ENCODE measurements at regions not wholly inside any gene's neighbourhood (a gene's known extent, or its start where the extent isn't known, plus 50 kb on each side); places are given as distances from the start of the nearest gene placed in this dataset.

DNA sequence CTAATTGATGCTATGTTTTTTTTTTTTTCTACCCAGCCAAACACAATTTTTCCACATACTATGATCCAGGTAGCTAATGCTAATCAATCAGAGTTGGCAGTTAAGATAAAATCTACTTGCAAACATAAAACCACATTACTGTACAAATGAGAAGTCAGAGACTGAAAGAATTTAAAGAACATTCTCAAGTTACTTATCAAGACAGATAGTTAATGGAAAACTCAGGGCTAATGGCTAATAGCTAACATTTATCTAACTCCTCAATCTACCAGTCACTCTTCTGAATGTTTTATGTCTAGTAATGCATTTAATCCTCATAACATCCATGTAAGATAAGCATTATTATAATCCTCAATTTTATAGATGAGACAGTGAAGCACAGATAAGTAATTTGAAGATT, 537.6 kb upstream of the SETBP1 start:
- H3K27ac ChIP-seq = no peak overlapping the region
- no peak for TF ChIP-seq ZFX (IDR thresholded peaks at IDR 0.05)
- TF ChIP-seq, protein P1, sequence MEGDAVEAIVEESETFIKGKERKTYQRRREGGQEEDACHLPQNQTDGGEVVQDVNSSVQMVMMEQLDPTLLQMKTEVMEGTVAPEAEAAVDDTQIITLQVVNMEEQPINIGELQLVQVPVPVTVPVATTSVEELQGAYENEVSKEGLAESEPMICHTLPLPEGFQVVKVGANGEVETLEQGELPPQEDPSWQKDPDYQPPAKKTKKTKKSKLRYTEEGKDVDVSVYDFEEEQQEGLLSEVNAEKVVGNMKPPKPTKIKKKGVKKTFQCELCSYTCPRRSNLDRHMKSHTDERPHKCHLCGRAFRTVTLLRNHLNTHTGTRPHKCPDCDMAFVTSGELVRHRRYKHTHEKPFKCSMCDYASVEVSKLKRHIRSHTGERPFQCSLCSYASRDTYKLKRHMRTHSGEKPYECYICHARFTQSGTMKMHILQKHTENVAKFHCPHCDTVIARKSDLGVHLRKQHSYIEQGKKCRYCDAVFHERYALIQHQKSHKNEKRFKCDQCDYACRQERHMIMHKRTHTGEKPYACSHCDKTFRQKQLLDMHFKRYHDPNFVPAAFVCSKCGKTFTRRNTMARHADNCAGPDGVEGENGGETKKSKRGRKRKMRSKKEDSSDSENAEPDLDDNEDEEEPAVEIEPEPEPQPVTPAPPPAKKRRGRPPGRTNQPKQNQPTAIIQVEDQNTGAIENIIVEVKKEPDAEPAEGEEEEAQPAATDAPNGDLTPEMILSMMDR (conservative IDR thresholded peaks at IDR 0.05) = no peak

- no peak for TF ChIP-seq ZFX (IDR thresholded peaks at IDR 0.05)
- TF ChIP-seq, protein P1 (conservative IDR thresholded peaks at IDR 0.05) = no peak
- no peak overlapping the region for H3K27ac ChIP-seq
Observed at GRCh38 chr18:44149706-44150105, 531.0 kb upstream of the SETBP1 start.

GRCh38 chr18:44153981-44154380, 526.7 kb upstream of the SETBP1 start:
- TF ChIP-seq, protein P1 (conservative IDR thresholded peaks at IDR 0.05) = no peak
- TF ChIP-seq ZFX (IDR thresholded peaks at IDR 0.05) = no peak
- no peak overlapping the region for H3K27ac ChIP-seq

DNA sequence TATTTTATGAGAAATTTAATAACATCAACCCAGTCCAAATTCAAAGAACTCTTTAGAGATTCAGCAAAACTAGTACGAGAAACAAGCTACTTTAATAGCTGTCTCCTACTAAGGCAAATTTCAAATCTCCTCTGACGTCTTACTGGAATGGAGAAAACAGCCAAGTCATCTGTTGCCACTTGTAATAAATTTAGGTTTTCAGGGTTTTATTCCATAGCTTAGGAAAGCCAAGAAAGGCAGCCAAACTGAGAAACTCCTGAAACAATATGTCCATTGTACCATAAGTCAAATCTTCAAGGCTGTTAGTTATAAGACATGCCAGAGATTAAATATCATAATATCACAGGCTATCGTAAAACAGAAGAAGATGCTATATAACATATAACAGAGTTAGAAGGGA, 524.6 kb upstream of the SETBP1 start:
- TF ChIP-seq ZFX (IDR thresholded peaks at IDR 0.05) = no peak
- TF ChIP-seq, protein P1 (conservative IDR thresholded peaks at IDR 0.05) = no peak
- H3K27ac ChIP-seq = no peak overlapping the region

GRCh38 chr18:44156776-44157335, 523.8 kb upstream of the SETBP1 start:
- no peak overlapping the region for H3K27ac ChIP-seq
- TF ChIP-seq, protein P1 (conservative IDR thresholded peaks at IDR 0.05) = no peak
- no peak for TF ChIP-seq ZFX (IDR thresholded peaks at IDR 0.05)

DNA sequence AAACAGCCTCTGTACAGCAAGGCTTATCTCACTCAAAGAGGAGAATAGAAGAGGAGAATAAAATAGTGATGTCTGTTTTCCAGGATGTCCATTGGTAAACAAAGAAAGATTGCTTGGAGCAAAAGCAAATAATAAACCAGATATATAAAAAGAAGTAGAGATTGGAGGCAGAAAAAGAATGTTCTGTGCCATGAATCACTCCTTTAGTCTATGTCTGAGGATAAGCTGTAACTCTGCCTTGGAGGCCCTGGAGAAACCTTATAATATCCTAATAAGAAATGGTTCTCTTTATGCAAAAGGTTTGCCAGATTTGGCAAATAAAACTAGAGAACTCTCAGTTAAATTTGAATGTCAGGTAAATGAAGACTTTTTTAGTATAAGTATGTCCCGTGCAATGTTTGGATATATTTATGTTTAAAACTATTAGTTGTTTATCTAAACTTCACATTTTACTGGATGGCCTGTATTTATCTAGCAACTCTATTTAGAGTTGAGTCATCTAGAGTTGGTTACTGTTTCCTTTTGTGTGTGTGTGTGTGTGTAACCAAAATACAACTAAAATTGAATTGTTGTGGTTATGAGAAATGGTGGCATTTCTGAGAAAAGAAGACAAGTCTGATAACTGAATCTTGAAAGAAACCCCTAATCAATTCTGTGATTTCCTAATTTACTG, 510.3 kb upstream of the SETBP1 start:
- no peak for TF ChIP-seq ZFX (IDR thresholded peaks at IDR 0.05)
- TF ChIP-seq, protein P1 (conservative IDR thresholded peaks at IDR 0.05) = no peak
- H3K27ac ChIP-seq = no peak overlapping the region

- no peak overlapping the region for H3K27ac ChIP-seq
- TF ChIP-seq, protein P1 (conservative IDR thresholded peaks at IDR 0.05) = no peak
- no peak for TF ChIP-seq ZFX (IDR thresholded peaks at IDR 0.05)
Observed at GRCh38 chr18:44171301-44171700, 509.4 kb upstream of the SETBP1 start.
